DND-41 (cell line): ENCODE measurements at regions not wholly inside any gene's neighbourhood (a gene's known extent, or its start where the extent isn't known, plus 50 kb on each side); places are given as distances from the start of the nearest gene placed in this dataset.

ENCODE experiments used
- CTCF ChIP-seq: IDR thresholded peaks from 2 replicates; pipeline ENCODE4 v1.5.1; 2012; ENCODE audit warnings: borderline replicate concordance, low read length, moderate library complexity, mild to moderate bottlenecking; ENCODE audit not compliant: poor library complexity, severe bottlenecking; ENCODE audit errors: extremely low read depth
- EZH2 ChIP-seq: IDR thresholded peaks from 3 replicates; pipeline ENCODE4 v1.6.1; 2012; ENCODE audit warnings: borderline replicate concordance, low read depth, mild to moderate bottlenecking, moderate library complexity, low read length, inconsistent platforms; ENCODE audit not compliant: severe bottlenecking

DNA sequence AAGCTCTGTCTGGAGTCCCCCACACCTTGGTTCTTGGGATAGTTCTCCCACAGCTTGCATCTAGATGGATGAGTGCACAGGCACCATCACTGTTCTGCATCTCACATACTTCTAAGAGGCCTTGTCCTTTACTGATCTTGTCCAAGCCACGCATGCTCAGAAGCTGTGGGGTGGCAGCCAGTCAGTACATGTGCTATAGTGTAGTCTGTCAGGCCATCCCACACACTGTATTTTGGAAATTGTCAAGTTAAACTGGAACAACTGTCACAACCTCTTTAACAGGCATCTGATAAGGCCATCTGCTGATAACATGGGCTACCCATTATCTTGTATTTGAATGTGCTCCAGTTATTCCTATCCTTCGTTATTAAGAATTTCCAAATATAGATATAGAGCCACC is 296.5 kb upstream of the AZI2 start:
- no peak for TF ChIP-seq CTCF
- no peak for TF ChIP-seq EZH2
